Activated CD4-positive, alpha-beta T cell treated with anti-CD3 and anti-CD28 coated beads, Interleukin-2, amount 50 U/mL, for 16 hours (primary cell): ENCODE measurements at regions not wholly inside any gene's neighbourhood (a gene's known extent, or its start where the extent isn't known, plus 50 kb on each side); places are given as distances from the start of the nearest gene placed in this dataset.

Source experiments
- DNase-seq: peaks from one replicate; pipeline ENCODE4 v3.0.0-alpha.2; 2020

DNA sequence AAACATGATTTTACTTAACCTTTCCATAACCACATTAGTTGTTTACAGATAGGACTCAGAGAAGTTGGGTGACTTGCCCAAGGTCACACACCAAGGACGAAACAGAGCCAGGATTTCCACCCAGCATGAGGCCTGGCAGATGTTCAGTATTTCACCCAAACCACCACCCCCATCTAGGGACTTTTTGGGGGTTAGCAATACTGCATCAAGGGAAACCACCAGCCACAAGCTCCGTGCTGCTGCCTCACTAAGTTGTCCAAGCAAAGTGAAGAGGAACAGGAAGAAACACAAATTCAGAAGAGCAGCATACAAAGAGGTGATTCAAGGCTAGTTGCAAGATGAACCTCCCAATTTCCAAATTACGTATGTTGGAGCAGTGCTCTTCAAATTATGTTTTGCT lies 219.6 kb upstream of the RORB start:
- no peak for DNase-seq

DNA sequence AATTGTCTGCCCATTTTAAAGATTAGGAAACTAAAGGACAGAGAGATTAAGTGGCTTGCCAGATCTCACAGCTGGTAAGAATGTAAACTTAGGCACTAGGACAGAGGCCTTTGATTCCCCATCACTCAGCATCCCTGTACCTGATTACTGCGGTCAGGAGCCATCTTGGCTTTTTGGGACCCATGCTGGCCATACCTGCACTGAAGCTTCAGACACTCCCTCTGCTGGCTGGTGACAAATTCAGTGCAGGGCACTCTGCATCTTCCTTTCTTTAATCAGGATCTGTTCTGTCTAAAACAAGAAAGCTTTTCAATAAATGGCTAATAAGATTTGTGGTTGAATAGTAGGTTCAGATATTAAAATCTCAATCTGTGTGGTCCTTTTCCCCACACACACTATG lies 215.5 kb upstream of the RORB start:
- peak; percentile 1 for DNase-seq

DNA sequence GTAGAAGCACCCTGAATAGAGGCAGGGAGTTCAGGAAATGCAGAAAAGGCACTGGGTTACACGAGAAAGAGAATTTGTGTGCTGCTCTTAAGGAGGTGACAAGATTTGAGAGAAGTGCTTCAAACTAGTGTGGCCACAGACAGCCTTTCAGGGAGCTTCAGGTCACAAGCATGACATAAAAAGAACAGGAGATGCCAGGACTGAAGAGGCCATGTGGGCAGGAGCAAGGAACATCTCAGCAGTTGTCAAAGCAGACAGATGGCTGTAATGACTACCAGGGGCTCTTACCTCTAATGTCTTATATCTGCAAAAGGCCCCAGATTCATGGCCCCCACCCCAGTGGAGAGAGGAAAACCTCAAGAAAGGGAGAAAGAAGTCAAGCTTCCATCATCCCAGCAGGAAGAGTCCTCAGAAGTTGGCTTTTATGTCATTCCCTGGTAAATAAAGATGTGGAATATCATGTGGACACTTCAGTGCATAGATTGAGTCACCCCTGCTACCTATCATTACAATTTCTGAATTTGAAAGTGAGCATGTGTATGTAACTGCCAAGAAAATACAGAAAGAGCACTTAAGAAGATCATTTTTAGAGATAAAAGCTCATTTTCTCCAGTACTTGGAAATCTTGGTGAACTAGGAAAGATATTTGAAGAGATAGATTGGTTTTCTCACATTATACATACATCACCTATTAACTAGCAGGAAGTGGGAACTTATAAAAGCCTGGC lies 214.4 kb upstream of the RORB start:
- DNase-seq = no peak

DNA sequence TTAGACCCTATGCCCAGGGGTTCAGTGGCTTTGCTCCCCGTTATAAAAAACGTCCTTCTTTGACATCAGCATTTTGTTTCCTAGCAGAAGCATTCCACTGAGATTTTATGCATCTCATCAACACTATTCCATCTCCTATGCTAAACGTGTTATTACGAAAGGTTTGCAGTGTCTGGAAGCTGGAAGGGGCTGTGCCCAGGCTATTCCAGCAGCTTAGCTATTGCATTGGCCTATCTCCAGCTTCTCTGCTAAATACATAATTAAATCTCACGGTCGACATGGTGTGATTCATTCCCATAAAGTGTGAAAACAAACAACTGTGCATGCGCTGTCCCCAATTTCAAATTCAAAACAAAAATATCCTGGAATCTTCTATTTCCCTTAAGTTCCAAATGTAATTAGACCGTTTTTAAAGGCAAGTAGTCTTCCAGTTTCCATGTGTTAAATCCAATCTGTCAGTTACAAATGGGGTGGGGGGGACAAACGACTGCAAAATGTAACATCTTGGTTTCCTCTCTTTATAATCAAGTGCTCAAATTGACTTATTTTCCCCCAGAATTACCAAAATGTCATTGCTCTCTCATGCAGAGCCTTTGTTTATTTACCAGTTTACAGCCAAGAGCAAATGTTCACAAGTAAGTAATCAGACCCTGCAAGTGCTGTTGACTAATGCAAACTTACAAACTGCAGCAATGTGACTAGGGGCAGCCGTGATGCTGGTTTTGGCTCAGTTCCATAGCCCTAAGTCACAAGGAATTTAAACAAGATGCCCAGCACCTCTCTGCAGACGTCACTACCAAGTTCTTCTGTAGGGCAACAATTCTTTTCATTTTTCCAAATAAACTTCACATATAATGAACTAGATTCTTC lies 212.3 kb upstream of the RORB start:
- no peak for DNase-seq

DNA sequence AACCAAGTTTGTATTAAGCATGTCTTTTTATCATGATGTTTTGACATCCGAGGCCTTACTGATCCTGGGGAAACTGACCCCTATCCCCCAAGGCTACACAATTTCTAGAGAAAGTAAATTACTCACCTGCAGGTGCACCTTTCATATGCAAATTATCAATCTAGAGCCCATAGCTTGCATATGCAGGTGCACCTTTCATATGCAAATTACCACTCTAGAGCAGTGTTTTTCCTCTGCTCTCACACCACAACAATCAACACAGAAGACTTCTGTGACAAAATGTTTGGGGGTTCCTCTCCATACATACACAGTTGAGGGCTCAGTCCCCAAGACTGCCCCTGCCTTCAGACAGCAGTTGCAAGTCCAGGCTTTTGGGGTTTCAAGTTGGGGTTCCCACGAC lies 203.7 kb upstream of the RORB start:
- DNase-seq = no peak

DNA sequence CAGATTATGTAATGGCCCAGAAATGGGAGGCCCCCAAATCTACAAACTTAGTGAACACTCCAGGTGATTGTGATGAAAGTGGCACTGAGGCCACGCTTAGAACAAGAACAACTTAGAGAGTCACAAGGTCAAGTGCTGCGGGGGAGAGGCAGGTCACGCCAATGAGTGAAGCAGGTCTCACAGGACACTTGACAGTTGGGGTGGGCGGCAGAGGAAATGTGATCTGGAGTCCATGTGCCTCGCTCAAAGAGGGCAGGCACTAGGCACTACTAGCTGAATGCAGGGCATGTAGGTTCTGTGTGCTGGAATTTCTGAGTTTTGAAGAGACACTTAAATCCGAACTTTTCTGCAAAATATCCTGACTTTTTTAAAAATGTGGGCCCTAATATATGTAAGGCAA lies 193.2 kb upstream of the RORB start:
- DNase-seq = no peak

DNA sequence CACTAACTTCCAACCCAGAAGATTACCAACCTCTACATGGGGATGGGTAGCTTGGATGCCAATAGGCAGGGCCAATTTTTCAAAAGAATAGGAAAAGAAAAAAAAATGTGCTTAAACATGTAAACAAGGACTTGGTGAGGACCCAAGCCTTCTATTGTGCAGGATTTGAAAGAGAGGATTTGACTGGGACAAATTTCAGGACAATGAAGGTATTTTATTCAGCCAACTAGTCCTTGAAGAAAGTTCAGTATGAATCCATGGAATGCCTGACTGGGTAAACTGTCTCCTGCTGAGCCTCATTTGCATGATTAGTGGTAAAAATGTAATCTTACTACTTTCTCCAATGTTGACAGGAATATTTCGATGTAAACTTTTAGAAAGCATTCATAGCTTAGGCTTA lies 192.5 kb upstream of the RORB start:
- DNase-seq = no peak

DNA sequence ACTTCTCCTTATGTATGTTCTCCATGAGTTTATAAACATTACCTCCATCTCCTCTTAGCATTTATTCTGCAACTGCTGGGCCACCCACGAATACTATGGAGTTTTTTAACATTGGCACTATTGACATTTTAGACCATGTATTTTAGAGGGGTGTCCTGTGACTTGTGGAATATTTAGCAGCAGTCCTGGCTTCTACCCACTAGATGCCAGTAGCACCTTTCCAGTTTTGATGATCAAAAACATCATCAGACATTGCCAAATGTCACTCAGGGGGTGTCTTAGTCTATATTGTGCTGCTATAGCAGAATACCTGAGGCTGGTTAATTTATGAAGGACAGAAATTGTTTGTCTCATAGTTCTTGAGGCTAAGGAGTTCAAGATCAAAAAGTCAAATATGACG lies 187.5 kb upstream of the RORB start:
- no peak for DNase-seq

DNA sequence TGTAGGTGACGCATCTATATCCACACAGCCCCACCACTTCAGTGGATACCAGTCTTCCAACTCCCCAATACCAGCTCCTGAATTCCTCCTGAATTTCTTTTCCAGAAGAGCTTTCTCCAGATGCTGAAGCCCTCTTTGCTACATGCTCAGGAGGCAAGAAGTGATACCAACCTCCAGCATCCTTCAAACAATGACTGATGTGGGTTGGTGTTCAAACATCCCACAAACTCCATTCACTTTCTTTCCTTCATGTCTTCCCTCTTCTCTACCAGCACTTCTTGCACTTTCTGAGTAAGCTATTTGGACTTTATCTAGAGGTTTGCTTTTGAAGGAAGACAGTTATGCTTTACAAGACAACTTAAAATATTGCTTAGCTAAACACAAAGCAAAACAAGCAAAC lies 179.9 kb upstream of the RORB start:
- DNase-seq = no peak

DNA sequence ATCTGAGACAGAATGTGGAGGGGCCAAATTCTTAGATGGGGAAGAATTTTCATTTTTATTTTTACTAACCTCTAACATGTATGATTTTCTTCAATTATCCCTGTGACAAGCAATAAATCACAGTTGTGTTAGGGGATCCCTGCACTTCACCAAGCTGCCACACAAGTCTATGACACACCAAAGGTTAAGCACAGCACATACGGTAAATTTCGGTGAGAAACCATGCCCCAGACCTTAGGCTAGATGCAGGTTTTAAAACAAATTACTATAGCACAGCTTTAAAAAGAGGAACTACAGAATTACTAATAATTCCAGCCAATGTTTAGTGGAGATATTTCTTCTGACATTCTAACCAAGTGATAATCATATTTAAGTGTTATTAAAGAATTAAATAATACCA lies 175.7 kb upstream of the RORB start:
- DNase-seq = no peak

DNA sequence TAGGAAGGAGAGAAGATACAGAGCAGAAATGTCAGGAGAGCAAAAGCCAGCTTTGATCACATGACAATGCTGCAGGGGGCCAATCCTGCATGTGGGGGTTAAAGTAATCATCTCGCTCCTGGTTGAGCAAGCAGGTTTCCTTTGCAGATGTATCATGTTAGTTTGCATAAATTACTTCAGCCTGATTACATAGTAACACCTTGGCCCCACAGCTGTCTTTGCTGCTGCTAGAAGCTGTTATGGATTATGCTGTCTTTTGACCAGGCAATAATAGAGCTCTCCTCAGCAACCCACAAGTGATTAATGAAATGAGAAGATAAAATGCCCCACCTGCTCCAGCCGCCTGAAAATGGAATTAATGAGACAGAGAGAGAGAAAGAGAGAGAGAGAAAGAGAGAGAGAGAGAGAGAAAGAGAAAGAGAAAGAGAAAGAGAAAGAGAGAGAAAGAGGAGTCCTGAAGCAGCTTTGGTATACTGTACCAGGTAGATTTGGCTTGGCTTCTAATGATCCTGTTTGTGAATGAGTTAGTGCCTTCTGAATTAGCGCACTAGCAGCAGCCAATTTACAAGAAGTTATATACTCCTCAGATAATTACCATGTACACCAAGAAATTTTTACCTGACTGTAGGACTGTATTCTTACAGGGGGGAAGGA lies 174.3 kb upstream of the RORB start:
- DNase-seq = no peak

DNA sequence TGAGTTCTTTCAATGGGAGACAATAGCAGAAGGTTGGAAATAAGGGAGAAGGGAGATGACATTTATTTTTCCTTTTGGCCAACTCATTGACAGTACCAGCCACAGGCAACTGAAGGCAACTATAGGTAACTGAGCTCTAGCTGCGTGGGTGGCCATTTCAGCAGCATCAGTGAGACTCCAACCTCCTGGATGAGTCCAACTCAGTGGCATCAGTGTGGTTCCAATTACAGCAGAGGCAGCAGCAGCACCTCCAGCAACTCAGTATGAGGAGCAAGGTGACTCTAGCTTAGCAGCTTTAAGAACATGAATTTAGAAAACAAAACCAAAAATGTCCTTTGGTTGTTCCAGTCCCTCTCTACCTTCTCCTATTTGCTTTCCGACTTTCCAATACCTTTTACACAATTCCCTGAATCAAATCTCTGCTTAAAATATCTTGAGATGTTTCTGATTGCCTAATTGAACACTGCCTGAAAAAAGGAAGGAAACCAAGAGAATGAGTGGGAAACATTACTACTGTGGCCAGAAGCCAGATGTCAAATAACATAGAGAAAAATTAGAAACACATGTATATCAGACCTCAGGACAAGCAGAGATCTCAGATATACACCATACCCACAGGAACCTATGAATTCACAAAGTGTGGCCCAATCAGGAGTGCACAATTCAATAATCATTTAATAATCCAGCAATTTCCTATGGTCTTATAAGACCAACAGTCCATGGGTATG lies 166.5 kb upstream of the RORB start:
- DNase-seq = no peak

DNA sequence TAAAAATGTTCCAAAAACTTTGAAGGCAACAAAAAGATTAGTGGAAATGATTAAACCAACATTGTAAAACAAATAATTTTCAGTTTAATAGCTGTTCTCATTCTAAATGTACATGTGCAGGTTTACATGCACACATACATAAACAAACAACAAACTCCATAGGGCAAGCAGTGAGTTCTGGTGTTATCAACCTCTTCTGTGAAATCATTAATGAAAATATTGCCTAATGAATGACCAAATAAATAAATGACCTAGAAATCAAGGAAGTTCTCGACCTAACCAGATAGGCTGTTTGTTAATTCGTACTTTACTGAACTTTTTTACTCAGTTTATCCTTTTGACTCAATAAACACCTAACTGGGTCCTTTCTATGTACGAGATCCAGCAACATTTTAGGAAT lies 165.5 kb upstream of the RORB start:
- no peak for DNase-seq

DNA sequence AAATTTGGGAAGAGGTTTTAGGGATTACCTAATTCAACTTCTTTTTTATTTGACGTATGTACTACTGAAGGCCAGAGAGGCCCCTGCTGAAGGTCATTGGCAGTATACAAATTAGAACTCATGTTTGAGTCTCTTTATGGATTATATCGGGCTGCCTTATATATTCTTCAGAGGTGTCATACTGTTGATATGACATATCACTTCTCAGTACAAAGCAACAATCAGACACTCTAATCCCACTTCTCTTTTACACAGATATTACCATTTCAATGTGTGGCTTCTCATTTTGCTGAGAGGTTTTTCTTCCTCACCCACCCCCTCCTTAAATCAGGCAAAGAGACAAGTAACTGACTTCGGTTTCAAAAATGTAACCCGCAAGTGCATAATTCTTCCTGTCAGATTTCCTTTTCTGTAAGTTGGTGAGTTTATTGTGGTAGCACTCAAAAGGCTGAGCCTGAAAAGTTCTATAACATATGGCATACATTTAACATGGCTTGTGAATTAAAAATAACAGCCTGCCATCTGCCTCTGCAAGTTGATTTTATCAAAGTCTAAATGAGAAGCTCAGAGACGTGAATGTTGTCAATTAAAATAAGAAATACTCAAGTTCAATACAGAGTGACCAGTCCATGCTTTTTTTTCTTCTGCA lies 163.6 kb upstream of the RORB start:
- DNase-seq = no peak

DNA sequence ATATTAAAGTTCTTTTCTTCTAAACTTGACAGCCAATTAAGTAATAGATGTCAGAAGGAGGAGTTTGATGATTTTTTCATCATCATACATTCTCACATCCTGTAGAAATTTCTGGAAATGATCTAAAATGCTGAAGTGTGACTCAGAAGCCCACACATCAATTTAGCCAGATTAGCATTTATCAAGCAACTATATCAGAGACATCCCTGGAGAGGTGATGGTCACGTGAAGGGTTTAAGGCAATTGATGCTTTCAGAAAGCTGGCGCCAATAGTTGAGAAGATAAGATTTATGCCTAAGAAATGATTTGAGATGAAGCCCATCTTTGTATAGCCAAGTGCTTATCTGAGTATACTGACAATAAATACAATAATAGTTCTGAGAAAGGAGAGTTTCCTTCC lies 162.9 kb upstream of the RORB start:
- DNase-seq = no peak

DNA sequence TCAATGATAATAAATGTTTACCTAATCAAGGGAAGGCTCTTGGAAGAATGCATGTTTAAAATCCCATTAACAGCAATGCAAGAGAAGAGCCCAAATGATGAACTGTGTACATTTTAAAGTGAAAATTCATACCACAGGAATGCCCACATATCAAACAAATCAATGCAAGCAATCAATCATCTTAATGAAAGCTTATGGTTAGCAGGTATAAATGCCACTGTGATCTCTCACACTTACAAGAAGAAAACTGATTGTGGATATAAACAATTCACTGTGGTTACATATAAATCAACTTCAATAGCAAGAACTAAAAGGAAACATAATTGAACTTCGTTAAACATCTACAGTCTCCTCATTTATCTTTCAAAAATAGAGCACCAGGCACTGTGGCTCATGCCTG lies 161.0 kb upstream of the RORB start:
- no peak for DNase-seq

DNA sequence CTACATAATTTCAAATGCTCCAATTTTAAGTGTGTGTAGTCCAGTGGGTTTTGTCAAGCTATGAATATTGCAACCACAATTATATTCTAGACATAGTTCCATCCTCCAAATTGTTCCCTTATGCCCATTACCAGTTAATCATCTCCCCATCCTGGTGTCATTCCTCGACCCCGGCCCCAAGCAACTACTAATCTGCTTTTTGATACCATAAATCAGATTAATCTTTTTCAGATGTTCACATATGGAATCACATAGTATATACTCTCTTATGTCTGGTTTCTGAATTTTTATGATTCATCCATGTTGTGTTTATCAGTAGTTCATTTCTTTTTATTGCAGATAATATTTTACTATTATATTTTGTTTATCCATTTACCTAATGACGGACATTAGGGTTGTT lies 148.4 kb upstream of the RORB start:
- no peak for DNase-seq

DNA sequence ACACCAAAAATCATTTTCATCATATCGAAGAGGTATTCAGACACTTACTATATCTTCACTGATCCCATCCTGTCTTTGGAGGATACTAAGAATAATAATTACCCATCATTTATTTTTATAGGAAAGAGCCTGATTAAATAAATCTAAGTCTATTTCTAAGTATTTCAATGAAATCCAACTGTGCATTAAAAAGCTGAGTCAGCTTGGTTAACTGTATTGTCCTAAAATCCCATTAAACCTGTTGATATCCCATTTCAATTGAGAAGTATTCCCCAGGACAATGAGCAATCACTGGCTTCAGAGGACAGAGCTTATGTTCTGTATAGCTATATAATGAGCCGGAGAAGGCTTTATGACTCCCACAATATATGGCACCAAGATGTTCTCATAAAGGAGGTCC lies 142.0 kb upstream of the RORB start:
- no peak for DNase-seq

DNA sequence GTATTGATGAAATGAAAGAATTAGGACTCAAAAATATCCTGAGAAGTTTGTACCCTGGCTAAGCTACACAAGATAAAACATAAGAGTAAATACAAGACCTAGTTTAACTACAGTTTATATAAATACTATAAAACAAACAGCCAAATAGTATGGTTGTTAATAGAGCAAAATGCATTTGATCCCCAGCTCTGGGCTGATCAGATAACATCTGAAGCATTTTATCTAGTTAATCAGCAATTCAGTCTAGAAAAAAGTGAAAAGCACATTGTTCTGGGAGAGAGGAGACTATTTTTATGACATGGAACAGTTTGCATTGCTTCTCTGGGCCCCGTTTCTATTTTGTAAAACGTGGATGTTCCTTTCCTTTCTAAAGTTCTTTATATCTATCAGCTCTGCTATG lies 139.6 kb upstream of the RORB start:
- no peak for DNase-seq

DNA sequence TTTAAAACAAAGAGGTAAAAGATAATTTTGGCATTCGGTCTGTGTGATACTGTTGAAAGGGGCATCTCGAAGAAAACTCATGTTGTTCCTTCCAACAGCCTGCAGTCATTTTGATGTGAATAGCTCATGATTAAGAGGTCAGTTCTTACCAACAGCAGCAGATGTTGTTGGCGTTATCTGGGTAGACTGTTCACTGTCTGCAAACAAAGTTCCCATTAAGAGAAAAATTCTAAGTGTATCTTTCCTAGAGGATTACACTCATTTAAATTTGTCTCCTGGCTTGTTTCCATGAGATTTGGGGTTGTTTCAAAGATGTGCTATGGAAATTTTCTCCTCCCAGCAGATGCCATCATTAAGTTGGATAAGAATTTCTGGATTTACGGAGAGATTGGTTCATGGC lies 138.2 kb upstream of the RORB start:
- no peak for DNase-seq

DNA sequence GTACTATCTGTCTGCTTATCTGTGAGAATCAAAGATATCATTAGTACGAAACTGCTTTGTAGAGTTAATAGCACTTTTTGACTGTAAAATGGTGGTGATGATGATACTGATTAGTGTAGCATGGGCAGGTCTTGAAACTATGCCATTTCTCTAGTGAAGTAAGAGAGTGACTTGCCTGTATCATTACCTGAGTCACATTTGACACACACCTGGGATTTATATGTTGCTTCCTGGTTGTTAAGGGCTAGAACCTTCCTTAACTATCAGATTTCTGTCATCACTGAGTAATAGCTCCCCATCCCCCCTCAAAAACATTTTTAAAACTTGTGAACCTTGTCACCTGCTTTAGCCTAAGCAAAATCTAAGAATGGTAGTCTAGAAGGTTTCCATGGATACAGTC lies 135.6 kb upstream of the RORB start:
- DNase-seq = no peak

DNA sequence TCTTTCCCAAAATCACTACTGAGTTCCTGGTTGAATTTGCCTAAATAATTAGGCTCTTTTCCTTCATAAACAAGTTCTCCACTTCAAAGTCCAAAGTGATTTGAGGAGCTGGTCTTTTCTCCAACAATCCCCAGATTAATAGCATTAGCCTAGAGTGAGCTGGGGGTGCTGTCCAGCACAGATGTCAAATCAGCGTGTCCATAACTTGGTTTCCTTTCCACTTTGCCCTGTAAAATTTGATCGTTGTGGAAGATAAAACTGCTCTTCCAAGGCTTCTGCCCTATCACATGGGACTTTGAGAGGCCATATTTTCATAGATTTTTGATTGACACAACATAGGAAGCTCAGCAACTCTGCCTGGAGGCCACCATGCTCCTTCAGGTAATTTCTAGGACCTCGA lies 134.7 kb upstream of the RORB start:
- DNase-seq = no peak

DNA sequence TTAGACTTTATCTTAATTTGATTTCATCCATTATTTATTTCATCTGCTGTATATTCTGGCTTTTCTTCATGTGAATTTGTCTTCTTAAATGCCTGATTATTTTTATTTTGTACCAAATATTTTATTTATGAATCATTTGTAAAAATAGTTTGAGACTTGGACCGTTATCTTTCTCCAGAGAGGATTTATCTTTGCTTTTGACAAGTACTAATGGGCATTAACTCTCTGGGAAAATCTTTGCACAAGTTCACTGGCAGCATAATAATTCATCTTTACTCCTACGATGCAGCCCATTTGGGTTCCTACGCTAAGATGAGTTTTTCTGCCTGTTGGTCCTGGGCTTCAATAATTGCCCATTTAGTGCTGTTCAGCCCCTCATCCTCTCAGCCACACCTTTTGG lies 131.0 kb upstream of the RORB start:
- no peak for DNase-seq
